GM10266 (cell line): ENCODE measurements at regions not wholly inside any gene's neighbourhood (a gene's known extent, or its start where the extent isn't known, plus 50 kb on each side); places are given as distances from the start of the nearest gene placed in this dataset.

ENCODE experiments used
- DNase-seq: peaks from one replicate; pipeline ENCODE4 v3.0.0; 2012; ENCODE audit errors: extremely low spot score
- TF ChIP-seq, protein P1 (sequence below): IDR thresholded peaks from 2 replicates; pipeline ENCODE4 v1.5.1; 2012; ENCODE audit warnings: mild to moderate bottlenecking, low read depth; ENCODE audit not compliant: control insufficient read depth, insufficient read depth; ENCODE audit errors: missing control alignments

DNA sequence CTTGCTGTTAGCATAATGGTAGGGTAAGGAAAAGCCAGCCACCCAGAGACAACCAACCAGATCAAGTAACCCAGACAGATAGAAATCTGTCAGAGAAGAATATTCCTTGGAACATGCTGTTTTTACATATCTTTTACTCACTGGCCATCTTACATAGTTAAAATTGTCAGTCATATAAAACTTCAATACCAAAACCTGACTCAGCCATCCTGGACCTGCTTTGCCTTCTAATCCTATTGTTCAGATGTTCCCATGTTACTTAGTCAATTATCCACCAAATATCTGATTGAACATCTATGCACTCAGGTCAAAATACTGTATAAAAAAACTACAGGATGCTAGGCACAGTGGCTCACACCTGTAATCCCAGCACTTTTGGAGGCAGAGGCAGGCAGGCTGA lies 466.5 kb upstream of the NRP1 start:
- TF ChIP-seq, protein P1, sequence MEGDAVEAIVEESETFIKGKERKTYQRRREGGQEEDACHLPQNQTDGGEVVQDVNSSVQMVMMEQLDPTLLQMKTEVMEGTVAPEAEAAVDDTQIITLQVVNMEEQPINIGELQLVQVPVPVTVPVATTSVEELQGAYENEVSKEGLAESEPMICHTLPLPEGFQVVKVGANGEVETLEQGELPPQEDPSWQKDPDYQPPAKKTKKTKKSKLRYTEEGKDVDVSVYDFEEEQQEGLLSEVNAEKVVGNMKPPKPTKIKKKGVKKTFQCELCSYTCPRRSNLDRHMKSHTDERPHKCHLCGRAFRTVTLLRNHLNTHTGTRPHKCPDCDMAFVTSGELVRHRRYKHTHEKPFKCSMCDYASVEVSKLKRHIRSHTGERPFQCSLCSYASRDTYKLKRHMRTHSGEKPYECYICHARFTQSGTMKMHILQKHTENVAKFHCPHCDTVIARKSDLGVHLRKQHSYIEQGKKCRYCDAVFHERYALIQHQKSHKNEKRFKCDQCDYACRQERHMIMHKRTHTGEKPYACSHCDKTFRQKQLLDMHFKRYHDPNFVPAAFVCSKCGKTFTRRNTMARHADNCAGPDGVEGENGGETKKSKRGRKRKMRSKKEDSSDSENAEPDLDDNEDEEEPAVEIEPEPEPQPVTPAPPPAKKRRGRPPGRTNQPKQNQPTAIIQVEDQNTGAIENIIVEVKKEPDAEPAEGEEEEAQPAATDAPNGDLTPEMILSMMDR: no peak

DNA sequence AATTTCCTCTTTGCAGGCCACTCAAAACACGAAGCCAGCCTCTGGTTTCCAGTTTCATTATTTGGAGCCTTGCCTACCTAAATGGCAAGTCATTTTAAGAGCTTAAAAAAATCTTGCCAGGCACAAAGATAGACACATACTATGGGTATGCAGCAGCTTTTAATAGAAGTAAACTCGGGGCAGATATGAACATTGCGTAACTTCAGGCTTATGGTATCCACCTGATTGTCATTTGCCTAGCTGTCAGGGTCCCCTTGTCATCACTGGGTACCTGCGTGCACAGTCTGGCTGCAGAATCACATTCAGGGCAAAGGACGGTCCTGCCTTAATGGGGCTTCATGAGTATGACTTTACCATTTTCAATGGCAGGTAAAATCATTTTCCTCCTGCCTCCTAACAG lies 466.1 kb upstream of the NRP1 start:
- DNase-seq: no peak
- TF ChIP-seq, protein P1: no peak

More for the DNA sequence above, 466.5 kb upstream of the NRP1 start:
- DNase-seq: no peak

DNA sequence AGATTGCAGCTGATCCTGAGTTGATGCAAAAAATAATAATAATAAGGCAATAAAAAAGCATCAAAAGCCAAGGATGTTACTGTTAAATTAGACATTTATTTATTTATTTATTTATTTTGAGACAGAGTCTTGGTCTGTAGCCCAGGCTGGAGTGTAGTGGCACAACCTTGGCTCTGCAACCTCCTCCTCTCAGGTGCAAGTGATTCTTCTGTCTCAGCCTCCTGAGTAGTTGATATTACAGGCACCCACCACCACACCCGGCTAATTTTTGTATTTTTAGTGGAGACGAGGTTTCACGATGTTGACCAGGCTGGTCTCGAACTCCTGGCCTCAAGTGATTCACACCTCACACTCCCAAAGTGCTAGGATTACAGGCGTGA lies 465.5 kb upstream of the NRP1 start:
- TF ChIP-seq, protein P1: no peak
- DNase-seq: no peak

GRCh38 chr10:33799281-33799943 lies 464.9 kb upstream of the NRP1 start:
- DNase-seq: no peak
- TF ChIP-seq, protein P1: no peak

- TF ChIP-seq, protein P1: no peak
- DNase-seq: no peak
Measured at GRCh38 chr10:33798754-33799153, 464.3 kb upstream of the NRP1 start.

DNA sequence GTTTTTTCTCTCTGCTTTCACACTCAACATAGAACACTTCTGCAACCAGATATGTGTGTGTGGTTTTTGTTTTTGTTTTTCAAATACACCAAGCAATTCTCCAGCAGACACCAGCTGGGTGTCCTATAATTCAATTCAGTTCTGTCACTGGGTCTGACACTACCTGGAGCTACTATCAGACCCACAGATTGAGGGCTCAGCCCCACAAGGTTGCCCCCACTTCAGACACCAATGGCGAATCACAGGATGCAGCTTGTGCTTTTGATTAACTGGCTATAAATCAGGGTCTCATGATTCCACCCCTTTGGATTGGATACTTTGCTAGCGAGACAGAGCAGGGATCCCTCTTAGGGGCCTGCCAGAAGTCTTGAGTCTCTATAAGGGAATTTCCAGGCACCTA lies 462.2 kb upstream of the NRP1 start:
- DNase-seq: no peak
- TF ChIP-seq, protein P1: no peak

DNA sequence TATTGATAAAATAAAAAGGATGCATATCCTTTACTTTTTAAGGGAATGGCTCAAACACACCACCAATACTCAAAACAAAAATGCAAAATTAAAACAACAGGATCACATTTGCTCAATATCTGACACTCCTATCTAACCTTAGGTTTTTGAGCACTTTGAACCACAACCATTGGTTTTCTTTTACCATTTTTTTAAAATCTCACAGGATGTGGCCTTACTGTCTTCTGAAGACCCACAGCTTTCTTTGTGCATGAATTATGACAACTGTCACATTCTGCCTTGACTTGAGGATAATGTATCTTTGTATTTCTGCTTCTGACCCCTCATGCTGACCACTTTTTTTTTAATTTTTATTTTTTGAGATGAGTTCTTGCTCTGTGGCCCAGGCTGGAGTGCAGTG lies 461.1 kb upstream of the NRP1 start:
- TF ChIP-seq, protein P1: no peak
- DNase-seq: no peak
